HL-60/S4 treated with phorbol 12-myristate 13-acetate at 8.2 ng/mL for 4 days and 3 days (cell line): ENCODE measurements at regions not wholly inside any gene's neighbourhood (a gene's known extent, or its start where the extent isn't known, plus 50 kb on each side); places are given as distances from the start of the nearest gene placed in this dataset.

Experiments used
- in situ Hi-C: fragments of 300-500 bp; cut with MboI; formaldehyde crosslinking; loops from 2 replicates; pipeline ENCODE4 v1.15.0; 2022; ENCODE audit warnings: low sequenced_read_pairs

DNA sequence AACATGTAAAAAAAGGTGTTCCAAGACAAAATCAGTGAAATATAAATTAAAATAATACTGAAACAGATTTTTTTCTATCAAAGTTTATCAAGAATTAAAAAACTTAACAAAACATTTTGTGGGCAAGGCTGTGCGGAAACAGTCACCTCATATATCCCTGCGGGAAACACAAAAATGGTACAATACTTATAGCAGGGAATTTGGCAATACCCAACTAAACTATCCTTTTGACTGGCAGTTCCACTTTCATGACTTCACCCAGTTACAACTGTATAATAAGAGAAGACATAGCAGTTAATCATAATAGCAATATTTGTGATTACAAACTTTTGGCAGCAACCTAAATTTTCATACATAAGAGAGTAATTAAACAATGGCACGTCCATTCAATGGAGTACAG, 121.5 kb upstream of the EGLN3 start:
- in situ Hi-C loops = no loop called here

DNA sequence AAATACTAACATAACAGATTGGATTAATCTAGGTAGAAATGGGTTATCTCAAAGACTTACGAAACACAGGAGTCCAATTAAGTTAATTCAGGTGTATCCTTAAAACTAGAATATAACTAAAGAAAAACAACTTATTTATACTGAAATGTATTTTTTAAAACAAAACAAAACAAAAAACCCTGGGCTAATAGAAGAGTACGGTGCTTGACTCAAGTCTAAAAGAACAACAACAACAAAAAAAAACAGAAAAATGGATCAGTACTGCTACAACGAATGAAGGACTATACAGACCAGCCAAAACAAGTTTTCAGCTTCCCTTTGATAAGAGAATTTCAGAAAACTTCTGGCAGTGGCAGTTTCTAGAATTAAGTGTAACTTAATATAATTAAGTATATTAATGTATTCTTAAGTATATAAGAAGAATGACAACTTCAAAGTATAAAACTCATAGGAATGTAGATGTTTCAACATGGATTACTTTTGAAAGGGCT, 120.1 kb upstream of the EGLN3 start:
- in situ Hi-C loops = no loop called here

DNA sequence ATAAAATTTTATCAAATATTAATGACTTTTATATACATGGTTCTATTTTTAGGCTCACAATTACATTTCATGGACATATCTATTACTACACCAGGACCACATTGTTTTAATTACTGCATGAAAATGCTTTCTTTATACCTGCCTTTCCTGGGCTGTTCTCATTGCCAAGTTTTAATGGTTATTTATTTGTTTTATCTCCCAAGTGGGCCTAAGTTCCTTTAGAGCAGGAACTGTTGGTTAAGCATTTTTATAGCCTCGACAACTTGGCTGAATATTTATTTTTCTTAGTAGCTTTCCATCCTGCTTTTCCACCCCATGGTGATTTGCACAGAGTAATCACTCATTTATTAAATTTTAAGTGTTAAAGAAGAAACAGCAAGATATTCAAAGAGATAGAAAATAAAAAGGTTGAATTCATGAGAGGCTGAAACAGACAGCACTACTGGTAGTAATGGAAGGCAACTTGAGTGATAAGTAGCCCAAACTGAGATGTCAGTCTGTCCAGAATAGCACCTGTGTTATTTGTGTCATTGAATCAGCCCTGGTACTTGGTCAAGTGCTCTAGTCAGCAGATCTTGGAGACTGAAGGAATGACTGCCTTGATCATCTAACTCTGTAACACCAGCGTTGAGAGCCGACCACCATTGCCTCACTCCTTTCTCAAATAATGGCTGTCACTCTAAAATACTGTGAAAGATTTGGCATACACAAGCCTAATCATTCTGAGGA, 119.1 kb upstream of the EGLN3 start:
- in situ Hi-C loops = no loop called here

DNA sequence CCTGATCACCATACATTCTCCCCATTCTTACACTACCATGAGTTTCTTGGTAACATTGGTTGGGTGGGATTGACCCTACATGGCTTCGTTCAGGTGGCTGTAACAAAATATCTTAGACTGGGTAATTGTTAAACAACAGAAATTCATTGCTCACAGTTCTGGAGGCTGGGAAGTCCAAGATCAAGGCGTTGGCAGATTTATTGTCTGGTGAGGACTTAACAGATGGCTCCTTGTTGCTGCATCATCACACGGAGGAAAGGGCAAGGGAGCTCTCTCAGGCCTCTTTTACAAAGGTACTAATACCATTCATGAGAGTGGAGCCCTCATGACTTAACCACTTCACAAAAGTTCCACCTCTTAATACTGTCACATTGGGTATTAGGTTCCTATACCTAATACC, 116.7 kb upstream of the EGLN3 start:
- in situ Hi-C loops = no loop called here

DNA sequence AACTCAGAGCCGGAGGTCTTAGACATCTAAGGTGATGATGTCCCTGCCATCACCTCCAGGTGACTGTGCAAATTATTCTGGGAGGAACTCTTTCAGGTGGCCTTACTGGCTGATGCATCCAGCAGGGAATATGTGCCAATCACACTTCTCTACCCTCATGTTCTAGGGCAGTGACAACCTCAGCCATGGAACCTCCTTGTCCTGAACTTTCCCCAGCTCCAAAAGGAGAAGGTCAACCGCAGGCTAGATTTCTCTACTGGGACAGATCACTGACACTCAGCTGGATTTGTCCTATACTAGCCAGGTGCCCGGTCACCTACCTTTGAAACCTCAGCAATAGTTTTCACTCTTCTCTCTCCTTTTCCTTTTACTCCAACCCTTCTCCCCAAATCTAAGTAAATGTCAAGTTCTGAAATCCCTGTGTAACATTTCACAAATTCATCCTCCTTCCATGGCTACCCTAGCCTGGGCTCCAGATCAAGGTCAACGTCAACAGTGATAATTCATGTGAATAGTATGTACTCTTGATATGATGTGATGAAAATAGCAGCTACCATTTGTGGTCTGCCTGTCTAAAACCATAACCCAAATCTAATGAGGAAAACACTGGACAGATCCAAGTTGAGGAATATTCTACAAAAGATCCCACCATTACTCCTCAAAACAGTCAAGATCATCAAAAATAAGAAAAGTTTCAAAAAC, 115.0 kb upstream of the EGLN3 start:
- in situ Hi-C loops = no loop called here

DNA sequence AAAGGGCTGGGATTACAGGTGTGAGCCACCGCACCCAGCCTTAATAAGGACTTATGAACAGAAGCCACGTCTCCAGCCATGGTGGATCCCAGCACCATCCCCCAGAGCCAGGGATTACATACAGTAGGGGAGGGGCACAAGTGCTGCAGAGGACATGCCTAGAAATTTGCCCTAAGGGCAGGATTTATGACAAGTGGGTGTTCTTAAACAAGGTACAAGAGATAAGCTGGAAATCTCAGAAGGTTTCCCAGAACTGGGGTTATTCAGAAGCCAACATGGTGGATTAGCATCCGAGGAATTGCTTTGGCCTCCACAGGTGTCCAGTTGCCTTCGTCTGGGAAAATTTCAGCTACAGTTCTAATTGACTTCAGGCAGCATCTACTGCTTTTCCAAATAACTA, 114.4 kb upstream of the EGLN3 start:
- in situ Hi-C loops = no loop called here

DNA sequence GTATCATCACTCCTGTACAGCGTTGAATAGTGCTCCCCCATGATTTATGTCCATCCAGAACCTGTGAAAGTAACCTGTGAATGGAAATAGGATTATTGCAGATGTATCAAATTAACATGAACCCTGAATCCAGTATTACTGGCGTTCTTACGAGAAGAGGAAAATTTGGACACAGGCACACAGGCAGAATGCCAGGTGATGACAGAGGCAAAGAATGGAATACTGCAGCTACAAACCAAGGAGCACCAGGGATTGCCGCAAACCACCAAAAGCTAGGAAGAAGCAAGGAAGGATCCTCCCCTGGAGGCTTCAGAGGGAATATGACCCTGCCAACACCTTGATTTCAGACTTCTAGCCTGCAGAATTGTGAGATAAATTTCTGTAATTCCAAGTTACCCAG, 113.5 kb upstream of the EGLN3 start:
- in situ Hi-C loops = no loop called here

DNA sequence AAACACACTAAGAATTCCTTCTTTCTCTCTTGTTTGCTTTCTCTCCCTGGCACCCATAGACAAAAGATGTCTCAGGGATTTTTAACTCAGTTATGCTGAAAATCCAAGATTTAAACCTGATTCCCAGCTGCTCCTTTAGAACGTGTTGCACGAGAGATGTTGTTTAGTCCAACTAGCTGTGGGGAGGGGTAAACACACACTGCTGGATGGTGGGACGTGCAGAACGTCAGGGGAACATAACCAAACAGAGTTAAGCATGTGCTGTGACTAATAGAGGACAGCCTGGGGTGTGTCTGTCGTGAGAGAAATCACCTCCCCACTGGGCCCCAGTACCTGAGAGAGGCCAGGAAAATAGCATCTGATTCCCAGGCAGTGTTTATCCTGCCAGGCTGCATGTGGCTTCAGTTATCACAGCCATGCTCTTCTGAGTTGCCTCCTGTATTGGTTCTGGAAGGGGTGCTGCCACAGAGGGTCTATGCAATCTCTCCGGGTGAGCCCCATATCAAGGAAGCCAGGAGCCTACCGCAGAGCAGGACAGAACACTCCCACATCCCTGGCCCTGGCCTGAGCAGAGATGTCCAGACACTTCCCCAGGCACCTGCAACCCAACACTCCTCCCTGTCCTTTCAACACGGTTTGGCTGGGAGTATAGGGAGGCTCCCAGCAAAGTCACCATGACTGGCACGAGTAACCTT, 112.7 kb upstream of the EGLN3 start:
- in situ Hi-C loops = no loop called here

DNA sequence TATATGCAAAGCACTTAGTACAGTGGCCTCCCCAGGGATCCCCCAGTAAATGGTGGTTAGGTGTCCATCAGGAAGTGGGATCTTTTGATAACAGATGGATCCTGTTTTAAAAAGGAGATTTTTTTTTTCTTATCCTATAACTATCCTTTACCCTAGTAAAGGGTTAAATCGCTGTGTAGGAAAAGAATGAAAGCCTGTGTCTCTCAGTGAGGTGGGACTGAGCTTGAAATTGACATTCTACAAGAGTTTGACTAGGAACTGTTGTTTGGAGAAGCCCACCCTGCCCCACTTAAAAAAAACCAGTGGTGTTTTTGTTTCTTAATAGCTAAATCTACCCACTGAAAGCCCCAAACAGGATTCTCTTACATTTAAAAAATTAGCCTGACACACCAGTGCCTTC, 112.2 kb upstream of the EGLN3 start:
- in situ Hi-C loops = no loop called here

DNA sequence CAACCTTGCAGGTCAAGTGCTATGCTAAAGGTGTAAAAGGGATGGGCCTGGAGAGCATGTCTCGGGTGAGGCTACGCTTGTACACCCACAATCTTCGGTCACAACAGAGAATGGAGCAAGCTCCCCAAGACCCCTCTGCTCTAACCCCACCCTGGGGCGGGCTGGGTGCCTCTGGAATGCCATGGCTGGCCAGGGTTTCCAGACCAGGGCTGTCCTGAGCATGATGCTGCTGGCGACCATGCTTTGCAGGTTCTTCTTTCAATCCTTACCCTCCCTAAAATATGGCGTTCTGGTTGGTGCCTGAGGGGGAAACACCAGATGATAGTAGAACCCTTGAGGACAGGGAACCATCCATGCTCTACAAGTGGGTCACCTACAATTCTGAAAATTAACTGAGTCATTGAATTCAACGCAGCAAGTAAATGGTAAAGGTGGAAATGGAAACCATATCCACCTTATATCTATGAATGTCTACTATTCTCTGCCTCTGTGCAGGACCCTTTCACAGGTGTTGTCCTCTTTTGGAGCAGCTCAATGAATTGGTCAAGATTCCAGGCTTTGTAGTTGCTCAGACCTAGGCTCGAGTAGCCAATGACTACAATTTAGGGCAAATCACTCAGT, 111.6 kb upstream of the EGLN3 start:
- in situ Hi-C loops = no loop called here

DNA sequence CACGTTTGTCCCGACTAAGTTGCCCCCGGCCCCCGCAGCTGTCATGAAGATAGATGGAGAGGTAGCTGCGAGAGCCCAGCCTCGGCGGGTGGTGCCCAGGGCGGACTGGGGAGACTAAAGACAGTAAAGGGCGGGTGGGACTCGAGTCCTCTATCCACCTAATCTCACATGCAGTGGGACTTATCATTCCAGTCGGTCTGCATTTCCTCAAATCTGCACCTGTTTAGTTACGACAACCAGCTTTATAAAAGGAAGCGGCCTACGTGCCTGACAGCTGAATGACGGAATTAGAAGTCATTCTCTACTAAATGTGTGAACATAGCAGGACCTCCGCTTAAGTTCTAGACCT, 109.8 kb upstream of the EGLN3 start:
- in situ Hi-C loops = no loop called here

DNA sequence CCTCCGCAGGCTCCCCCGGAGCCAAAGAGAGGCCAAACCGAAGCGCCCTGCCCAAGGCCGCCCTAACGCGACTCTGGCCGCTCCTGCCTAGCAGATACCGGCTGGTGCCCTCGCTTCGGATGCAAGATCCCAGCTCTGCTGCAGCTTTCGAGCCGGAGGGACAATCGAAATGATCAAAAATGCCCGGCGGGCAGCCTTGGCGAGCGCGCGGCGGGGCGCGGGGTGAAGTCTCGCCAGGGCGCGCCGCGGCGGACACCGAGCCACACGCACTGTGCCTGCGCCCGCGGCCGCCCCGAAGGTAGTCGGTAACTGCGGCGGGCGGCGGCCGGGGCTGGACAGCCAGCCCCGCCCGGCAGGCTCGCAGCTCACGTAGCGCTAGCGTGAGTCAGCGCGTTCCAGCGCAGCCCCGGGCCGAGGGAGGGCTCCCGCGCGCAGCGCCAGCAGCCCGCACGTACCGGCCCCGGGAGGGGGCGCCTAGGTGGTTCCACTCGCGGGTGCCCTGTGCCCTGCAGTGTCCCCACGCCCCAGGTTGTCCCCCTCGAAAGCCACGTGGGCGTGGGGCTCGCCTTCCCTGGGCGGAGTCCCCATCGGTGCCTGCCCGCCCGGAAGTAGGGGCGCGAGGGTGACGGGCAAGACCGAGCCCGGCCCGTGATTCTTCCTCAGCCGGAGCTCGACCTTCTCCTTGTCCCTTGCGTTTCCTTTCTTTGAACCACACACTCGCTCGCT, 109.2 kb upstream of the EGLN3 start:
- in situ Hi-C loops = no loop called here

DNA sequence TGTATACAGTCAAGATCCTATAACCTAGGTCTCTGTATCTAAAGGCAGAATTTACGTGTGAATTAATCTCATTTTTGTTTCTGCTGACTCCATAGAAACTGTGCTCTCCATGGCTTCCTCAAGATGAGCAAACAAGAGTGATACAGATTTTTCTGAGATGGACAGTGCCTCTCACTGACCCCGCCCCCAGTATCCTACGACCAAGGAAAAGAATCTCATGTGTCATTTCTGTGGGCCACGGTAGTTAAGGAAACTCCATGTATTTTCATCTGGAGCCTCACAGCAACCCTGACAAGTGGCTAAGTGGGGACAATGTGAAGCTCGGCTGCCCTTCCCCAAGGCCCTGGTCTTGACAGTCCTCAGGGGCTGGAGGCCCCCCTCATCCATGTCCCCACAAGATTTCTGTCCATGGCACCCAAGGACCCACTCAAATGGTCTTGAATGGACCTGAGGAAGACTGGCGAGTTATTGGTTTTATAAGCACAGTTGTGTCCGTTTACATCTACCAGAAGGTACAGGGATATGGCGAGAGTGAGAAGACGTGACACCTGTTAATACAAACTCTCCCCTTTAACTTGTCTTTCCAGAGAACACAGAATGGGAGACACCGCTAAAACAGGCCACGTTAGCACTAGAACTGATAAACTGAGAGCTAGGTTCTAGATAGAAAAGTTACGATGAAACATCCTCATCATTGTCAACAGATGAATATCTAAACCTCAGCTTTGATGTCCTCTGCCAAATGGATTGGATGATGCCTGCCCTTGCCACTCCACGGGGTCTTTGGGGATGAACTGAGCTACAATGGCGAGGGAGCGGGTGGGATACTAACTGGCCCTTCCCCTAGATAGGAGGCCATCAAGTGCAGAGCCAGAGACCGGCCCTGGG, 108.4 kb upstream of the EGLN3 start:
- in situ Hi-C loops = no loop called here

DNA sequence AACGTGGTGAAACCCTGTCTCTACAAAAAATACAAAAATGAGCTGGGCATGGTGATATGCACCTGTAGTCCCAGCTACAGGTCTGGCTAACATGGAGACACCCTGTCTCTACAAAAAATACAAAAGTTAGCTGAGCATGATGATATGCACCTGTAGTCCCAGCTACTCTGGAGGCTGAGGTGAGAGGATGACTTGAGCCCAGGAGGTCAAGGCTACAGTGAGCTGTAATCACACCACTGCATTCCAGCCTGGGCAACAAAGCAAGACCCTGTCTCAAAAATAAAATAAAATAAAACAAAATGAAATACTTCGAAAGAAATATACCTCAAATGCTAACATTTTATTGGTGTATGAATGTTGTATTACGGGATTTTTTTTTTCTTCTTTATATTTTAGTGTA, 107.6 kb upstream of the EGLN3 start:
- in situ Hi-C loops = no loop called here

DNA sequence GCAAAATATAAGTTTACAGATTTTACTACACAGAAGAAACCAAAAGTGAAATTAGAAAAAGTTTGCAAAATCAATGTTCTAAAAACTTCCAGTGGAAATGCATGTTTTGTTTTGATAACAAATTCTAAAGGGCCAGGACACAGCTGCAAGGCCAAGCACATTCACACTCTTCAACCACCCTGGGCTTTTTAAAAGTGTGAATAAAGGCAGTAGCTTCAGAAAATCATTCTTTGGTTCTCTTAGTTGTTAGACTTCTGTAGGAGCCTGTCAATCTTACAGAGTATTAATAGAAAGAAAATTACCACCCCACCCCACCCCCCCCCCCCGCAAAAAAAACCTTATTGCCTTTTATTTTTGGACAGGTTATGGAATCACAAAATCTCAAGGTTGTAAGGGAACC, 105.2 kb upstream of the EGLN3 start:
- in situ Hi-C loops = no loop called here

DNA sequence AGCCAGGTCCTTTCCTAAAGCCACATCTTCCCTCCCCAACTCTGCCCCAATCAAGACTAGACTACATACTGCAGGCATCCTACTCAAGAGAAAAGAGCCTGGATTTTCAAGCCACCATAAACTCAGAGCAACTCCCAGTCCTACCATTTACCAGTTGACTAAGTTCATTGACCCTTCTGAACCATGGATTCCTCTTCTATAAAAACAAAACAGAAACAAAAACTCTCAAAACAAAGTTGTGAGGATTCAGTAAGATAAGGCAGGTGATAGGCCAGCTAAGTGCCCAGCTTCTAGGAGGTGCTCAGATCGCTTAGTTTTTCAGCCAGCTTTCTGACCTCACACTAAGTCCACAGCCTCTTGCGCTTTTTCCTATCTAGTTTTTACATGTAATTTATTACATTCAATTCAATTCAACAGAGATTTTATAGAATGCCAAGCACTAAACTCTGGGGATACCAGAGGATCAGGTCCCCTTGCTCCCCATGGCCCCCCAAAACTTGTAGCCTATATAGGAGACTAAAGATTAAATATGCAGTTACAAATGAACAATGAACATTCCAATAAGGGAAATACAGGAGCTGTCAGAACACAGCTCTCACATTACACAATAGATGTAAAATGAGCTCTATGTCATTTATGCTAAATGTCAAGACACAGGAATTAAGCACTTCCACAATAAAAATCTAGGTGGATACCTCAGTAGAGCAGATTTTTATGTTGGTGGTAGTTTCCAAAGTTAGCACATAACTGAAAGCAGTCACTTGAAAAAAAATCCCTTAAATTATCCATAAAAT, 104.5 kb upstream of the EGLN3 start:
- in situ Hi-C loops = no loop called here

DNA sequence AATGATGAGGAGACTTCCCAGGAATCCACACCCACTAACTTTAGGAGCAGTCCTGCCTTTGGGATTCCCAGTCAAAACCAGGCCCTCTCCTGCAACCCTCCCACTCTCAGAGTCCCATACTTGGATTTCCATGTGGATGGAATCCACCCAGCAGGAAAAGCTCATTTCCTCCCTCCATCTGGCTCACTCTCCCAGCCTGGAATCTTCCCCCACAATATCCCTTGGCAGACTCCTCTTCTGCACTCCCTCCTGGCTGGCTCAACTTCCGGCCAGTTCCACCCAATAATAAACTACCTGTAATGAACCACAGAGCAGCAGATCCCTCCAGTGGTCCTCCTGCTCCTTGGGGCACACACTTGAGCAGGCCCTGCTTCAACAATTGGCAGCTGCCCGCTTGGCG, 102.8 kb upstream of the EGLN3 start:
- in situ Hi-C loops = no loop called here

DNA sequence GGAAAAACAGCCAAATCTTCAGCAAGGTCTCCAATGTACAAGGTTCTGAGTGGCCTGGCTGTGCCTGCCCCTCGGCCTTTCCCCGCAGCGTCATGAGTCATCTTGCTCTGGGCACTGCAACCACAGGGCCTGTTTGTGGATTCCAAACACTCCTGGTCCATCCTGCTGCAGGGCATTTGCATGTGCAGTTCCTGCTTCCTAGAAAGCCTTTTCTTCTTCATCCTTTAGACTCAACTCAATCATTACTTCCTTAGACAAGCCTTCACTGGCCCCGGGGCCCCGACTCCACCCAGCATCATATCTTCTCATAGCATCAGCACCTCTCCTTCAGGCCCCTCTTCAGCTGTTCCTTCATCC, 101.8 kb upstream of the EGLN3 start:
- in situ Hi-C loops = no loop called here

DNA sequence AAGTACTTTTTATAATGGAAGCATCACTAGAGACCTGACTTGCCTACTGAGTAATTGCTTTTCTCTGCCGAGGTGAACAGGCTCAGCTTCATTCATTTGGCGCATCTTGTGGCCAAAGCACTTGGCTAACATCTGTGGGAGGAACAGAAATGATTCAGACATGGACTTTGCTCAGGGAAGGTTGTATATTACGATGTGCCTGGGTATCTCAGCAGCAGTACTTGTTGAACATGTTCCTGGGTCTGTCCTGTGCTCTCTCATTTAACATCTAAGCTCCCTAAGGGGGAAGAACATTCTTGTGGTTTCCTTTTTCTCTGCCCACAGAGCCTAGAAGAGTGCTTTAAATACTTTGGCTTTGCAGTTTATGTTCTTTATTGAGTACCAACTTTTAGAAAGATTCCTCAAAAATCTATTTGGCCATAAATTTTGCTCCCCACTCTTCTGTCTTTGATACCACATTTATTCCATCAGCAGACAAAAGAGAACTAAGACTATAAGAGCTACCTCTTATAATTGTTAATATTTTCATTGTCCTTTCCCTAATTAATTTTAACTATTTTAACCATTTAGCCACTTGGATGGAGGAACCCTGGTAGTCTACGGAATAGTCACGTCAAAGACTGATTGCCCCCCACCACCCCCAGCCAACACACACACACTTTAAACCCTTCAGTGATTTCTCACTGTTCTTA, 101.2 kb upstream of the EGLN3 start:
- in situ Hi-C loops = no loop called here
